ENCODE measurements at regions not wholly inside any gene's neighbourhood (a gene's known extent, or its start where the extent isn't known, plus 50 kb on each side); places are given as distances from the start of the nearest gene placed in this dataset.

DNA sequence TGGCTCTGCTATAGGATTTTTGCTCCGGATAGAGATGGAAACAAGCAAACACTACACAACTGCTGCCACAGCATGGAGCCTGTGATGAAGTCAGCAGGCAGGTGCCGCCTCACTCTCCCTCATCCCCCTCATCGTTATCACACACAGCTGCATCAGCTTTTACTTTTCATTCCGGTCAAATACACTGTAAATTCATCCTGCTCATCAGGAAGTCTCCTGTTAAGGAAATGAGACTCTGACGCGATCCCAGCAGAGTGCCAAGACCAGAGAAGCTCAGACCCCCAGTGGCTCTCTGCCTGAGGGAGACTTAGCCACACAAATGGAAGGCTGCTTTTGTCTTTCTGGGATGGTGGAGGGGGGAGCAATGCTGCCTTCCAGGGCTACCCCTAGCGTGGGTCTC, 270.2 kb downstream of the ELAVL2 start:
- no CpG with 5 or more reads among the region's 7 CpGs for WGBS (ENCODE audit: extremely low coverage, insufficient coverage, insufficient read length)
- Histone ChIP-seq H3K4me3 (ENCODE audit: low read depth, low read length) (no peak overlapping the region), H3K79me2 (ENCODE audit: control insufficient read depth, insufficient read depth, low read length, poor library complexity) (no peaks in the 10 kb centered on the region), H3K4me1 (ENCODE audit: control insufficient read depth in 1 of 2, insufficient read depth in 2 of 2, low read length in 2 of 2) (peaks cover 3 to 8% of the 10 kb centered on the region in 2 experiments), H3K36me3 (ENCODE audit: control insufficient read depth in 1 of 2, insufficient read depth in 2 of 2, low read length in 2 of 2) (no peaks in the 10 kb centered on the region), H3K23ac (ENCODE audit: low read length) (no peak overlapping the region), H3K27me3 (ENCODE audit: insufficient read depth, low read length) (no peaks in the 10 kb centered on the region), H3K27ac (ENCODE audit: low read depth, low read length) (no peak overlapping the region), H2AFZ (ENCODE audit: insufficient read depth, low read length, poor library complexity) (no peak overlapping the region), H2BK12ac (ENCODE audit: low read length) (no peak overlapping the region), H2BK120ac (ENCODE audit: insufficient read depth, low read length, poor library complexity) (no peak overlapping the region), H3K9ac (ENCODE audit: low read length) (no peak overlapping the region), H3K4ac (ENCODE audit: low read depth, low read length) (no peak overlapping the region), H2AK5ac (ENCODE audit: low read length) (no peak overlapping the region), H2BK5ac (ENCODE audit: low read depth, low read length, poor library complexity) (no peak overlapping the region), H4K91ac (ENCODE audit: low read depth, low read length) (no peak overlapping the region), H3K79me1 (ENCODE audit: low read length) (no peaks in the 10 kb centered on the region), H3K9me3 (ENCODE audit: insufficient read depth, low read depth, low read length) (no peaks in the 10 kb centered on the region), H3K14ac (ENCODE audit: low read length) (no peak overlapping the region), H3K18ac (ENCODE audit: low read length) (no peak overlapping the region), H3K4me2 (ENCODE audit: low read length) (no peak overlapping the region), H4K12ac (ENCODE audit: low read depth, low read length) (no peak overlapping the region), H4K8ac (ENCODE audit: low read depth, low read length) (no peak overlapping the region)
- DNase-seq: no peak

DNA sequence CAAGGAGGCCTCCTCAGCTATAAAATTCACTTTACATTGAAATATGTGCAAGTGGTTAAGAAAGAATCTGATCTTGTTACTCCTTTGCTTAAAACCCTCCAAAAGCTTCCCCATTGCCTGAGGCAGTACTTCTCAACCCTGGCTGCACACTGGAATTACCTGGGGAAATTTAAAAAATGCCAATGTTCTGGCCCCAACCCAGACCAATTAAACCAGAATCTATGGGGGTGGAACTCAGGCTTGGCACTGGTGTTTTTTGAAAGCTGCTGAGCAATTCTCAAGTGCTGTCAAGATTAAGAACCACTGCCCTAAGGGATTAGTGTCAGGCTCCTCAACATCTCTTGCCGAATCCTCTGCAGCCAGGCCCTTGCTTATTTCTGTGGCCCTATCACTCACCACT, 269.6 kb downstream of the ELAVL2 start:
- Histone ChIP-seq H3K9ac (ENCODE audit: low read length) (no peak overlapping the region), H2BK5ac (ENCODE audit: low read depth, low read length, poor library complexity) (no peak overlapping the region), H2AFZ (ENCODE audit: insufficient read depth, low read length, poor library complexity) (no peak overlapping the region), H3K23ac (ENCODE audit: low read length) (no peak overlapping the region), H3K14ac (ENCODE audit: low read length) (no peak overlapping the region), H3K9me3 (ENCODE audit: insufficient read depth, low read depth, low read length) (no peaks in the 10 kb centered on the region), H4K12ac (ENCODE audit: low read depth, low read length) (no peak overlapping the region), H3K4me1 (ENCODE audit: control insufficient read depth in 1 of 2, insufficient read depth in 2 of 2, low read length in 2 of 2) (peaks cover 3 to 8% of the 10 kb centered on the region in 2 experiments), H3K79me1 (ENCODE audit: low read length) (no peaks in the 10 kb centered on the region), H2BK12ac (ENCODE audit: low read length) (no peak overlapping the region), H3K27me3 (ENCODE audit: insufficient read depth, low read length) (no peaks in the 10 kb centered on the region), H2AK5ac (ENCODE audit: low read length) (no peak overlapping the region), H3K18ac (ENCODE audit: low read length) (no peak overlapping the region), H3K4me3 (ENCODE audit: low read depth, low read length) (no peak overlapping the region), H3K4ac (ENCODE audit: low read depth, low read length) (no peak overlapping the region), H3K79me2 (ENCODE audit: control insufficient read depth, insufficient read depth, low read length, poor library complexity) (no peaks in the 10 kb centered on the region), H4K91ac (ENCODE audit: low read depth, low read length) (no peak overlapping the region), H3K36me3 (ENCODE audit: control insufficient read depth in 1 of 2, insufficient read depth in 2 of 2, low read length in 2 of 2) (no peaks in the 10 kb centered on the region), H2BK120ac (ENCODE audit: insufficient read depth, low read length, poor library complexity) (no peak overlapping the region), H3K27ac (ENCODE audit: low read depth, low read length) (no peak overlapping the region), H4K8ac (ENCODE audit: low read depth, low read length) (no peak overlapping the region), H3K4me2 (ENCODE audit: low read length) (no peak overlapping the region)
- no CpG with 5 or more reads among the region's 1 CpG for WGBS (ENCODE audit: extremely low coverage, insufficient coverage, insufficient read length)
- DNase-seq: peak in 1 of 2 donors; percentile 7

DNA sequence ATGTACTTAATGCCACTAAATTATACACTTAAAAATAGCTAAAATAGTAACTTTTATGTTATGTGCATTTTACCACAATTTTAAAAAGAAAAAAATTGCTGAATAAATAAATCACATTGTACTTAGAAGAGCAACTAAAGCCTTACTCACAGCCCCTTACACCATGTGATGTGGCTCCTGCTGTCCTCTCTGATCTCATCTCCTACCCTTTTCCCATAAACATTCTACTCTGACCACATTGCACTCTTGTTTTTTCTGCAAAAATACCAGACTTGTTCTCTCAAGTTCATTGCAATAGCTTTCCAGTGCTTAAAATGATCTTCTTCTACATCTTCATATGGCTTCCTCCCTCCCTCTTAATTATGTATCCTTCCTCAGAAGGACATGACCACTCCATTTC, 268.4 kb downstream of the ELAVL2 start:
- H3K79me2 ChIP-seq (ENCODE audit: control insufficient read depth, insufficient read depth, low read length, poor library complexity): no peaks in the 10 kb centered on the region
- no peak overlapping the region for H3K4me3 ChIP-seq (ENCODE audit: low read depth, low read length)
- H3K4me1 ChIP-seq (ENCODE audit: control insufficient read depth in 1 of 2, insufficient read depth in 2 of 2, low read length in 2 of 2): peaks cover 3 to 8% of the 10 kb centered on the region in 2 experiments
- H3K79me1 ChIP-seq (ENCODE audit: low read length): no peaks in the 10 kb centered on the region
- H3K9ac ChIP-seq (ENCODE audit: low read length): no peak overlapping the region
- H2BK120ac ChIP-seq (ENCODE audit: insufficient read depth, low read length, poor library complexity): no peak overlapping the region
- no peaks in the 10 kb centered on the region for H3K36me3 ChIP-seq (ENCODE audit: control insufficient read depth in 1 of 2, insufficient read depth in 2 of 2, low read length in 2 of 2)
- H3K27ac ChIP-seq (ENCODE audit: low read depth, low read length): no peak overlapping the region
- H2AK5ac ChIP-seq (ENCODE audit: low read length): no peak overlapping the region
- no peak overlapping the region for H3K4ac ChIP-seq (ENCODE audit: low read depth, low read length)
- no peak overlapping the region for H4K8ac ChIP-seq (ENCODE audit: low read depth, low read length)
- H3K14ac ChIP-seq (ENCODE audit: low read length): no peak overlapping the region
- no peak overlapping the region for H2BK12ac ChIP-seq (ENCODE audit: low read length)
- H3K23ac ChIP-seq (ENCODE audit: low read length): no peak overlapping the region
- no peak overlapping the region for H4K91ac ChIP-seq (ENCODE audit: low read depth, low read length)
- H3K4me2 ChIP-seq (ENCODE audit: low read length): no peak overlapping the region
- no peak overlapping the region for H3K18ac ChIP-seq (ENCODE audit: low read length)
- no peaks in the 10 kb centered on the region for H3K27me3 ChIP-seq (ENCODE audit: insufficient read depth, low read length)
- H2AFZ ChIP-seq (ENCODE audit: insufficient read depth, low read length, poor library complexity): no peak overlapping the region
- DNase-seq: no peak
- no peak overlapping the region for H4K12ac ChIP-seq (ENCODE audit: low read depth, low read length)
- no peaks in the 10 kb centered on the region for H3K9me3 ChIP-seq (ENCODE audit: insufficient read depth, low read depth, low read length)
- no peak overlapping the region for H2BK5ac ChIP-seq (ENCODE audit: low read depth, low read length, poor library complexity)

DNA sequence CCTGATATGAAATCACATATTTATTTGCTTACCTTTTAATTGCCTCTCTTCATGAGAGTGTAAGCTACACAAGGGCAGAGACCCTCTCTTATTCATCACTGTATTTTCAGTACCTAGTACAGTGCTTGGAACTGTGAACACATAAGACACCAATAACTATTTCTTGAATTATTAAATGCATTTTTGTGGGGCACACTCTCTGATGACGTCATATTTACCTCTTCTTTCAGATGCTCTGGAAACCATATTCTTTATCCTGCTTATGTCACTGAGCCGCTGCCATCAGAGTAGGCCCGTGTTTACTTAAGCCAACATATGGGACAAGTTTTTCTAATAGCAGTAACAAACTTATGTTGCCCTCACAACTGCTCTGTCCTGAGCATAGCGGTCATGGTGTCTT, 266.5 kb downstream of the ELAVL2 start:
- no peak for DNase-seq
- Histone ChIP-seq H4K12ac (ENCODE audit: low read depth, low read length) (no peak overlapping the region), H2AFZ (ENCODE audit: insufficient read depth, low read length, poor library complexity) (no peak overlapping the region), H3K4ac (ENCODE audit: low read depth, low read length) (no peak overlapping the region), H3K27me3 (ENCODE audit: insufficient read depth, low read length) (no peaks in the 10 kb centered on the region), H3K9me3 (ENCODE audit: insufficient read depth, low read depth, low read length) (no peaks in the 10 kb centered on the region), H3K4me3 (ENCODE audit: low read depth, low read length) (no peak overlapping the region), H3K4me2 (ENCODE audit: low read length) (no peak overlapping the region), H4K91ac (ENCODE audit: low read depth, low read length) (no peak overlapping the region), H2BK5ac (ENCODE audit: low read depth, low read length, poor library complexity) (no peak overlapping the region), H2AK5ac (ENCODE audit: low read length) (no peak overlapping the region), H3K79me1 (ENCODE audit: low read length) (no peaks in the 10 kb centered on the region), H3K79me2 (ENCODE audit: control insufficient read depth, insufficient read depth, low read length, poor library complexity) (no peaks in the 10 kb centered on the region), H3K27ac (ENCODE audit: low read depth, low read length) (no peak overlapping the region), H2BK12ac (ENCODE audit: low read length) (no peak overlapping the region), H2BK120ac (ENCODE audit: insufficient read depth, low read length, poor library complexity) (no peak overlapping the region), H3K18ac (ENCODE audit: low read length) (no peak overlapping the region), H3K23ac (ENCODE audit: low read length) (no peak overlapping the region), H3K4me1 (ENCODE audit: control insufficient read depth in 1 of 2, insufficient read depth in 2 of 2, low read length in 2 of 2) (peaks cover 3 to 8% of the 10 kb centered on the region in 2 experiments), H3K9ac (ENCODE audit: low read length) (no peak overlapping the region), H3K14ac (ENCODE audit: low read length) (no peak overlapping the region), H4K8ac (ENCODE audit: low read depth, low read length) (no peak overlapping the region), H3K36me3 (ENCODE audit: control insufficient read depth in 1 of 2, insufficient read depth in 2 of 2, low read length in 2 of 2) (no peaks in the 10 kb centered on the region)
- no CpG with 5 or more reads among the region's 4 CpGs for WGBS (ENCODE audit: extremely low coverage, insufficient coverage, insufficient read length)
